ENCODE measurements at regions not wholly inside any gene's neighbourhood (a gene's known extent, or its start where the extent isn't known, plus 50 kb on each side); places are given as distances from the start of the nearest gene placed in this dataset.

DNA sequence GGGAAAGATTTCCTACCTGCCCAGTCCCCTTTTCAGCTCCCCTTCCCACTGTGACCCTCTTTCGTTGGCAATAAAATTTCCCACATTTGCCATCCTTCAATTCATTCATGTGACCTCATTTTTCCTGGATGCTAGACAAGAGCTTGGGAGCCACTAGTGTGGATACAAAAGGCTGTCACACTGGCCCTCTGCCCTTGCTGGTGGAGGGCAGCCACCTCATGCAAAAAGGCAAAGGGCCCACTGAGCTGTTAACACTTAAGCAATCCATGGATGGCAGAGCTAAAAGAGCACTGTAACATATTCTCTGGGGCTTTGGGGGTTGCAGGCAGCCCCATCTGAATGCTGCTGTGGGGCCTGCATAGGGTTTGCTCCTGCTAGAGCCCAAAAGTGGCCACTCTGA, 315.1 kb downstream of the NEBL start:
- TF ChIP-seq, protein P1, sequence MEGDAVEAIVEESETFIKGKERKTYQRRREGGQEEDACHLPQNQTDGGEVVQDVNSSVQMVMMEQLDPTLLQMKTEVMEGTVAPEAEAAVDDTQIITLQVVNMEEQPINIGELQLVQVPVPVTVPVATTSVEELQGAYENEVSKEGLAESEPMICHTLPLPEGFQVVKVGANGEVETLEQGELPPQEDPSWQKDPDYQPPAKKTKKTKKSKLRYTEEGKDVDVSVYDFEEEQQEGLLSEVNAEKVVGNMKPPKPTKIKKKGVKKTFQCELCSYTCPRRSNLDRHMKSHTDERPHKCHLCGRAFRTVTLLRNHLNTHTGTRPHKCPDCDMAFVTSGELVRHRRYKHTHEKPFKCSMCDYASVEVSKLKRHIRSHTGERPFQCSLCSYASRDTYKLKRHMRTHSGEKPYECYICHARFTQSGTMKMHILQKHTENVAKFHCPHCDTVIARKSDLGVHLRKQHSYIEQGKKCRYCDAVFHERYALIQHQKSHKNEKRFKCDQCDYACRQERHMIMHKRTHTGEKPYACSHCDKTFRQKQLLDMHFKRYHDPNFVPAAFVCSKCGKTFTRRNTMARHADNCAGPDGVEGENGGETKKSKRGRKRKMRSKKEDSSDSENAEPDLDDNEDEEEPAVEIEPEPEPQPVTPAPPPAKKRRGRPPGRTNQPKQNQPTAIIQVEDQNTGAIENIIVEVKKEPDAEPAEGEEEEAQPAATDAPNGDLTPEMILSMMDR (IDR thresholded peaks at IDR 0.05; ENCODE audit: low read depth, low read length, missing input control), result no peak
- TF ChIP-seq, protein P2, sequence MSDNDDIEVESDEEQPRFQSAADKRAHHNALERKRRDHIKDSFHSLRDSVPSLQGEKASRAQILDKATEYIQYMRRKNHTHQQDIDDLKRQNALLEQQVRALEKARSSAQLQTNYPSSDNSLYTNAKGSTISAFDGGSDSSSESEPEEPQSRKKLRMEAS (IDR thresholded peaks at IDR 0.05), result no peak

Measured in liver (tissue), 2 donors.